Fibroblast of peridontal ligament (primary cell): ENCODE measurements at regions not wholly inside any gene's neighbourhood (a gene's known extent, or its start where the extent isn't known, plus 50 kb on each side); places are given as distances from the start of the nearest gene placed in this dataset.
"Not testable (repeated sequence)": the region's sequence is repeated elsewhere in the genome, so short reads cannot be mapped to it uniquely, and the experiment has no call there.

Source experiments
- DNase-seq: peaks from one replicate; pipeline ENCODE4 v3.0.0-alpha.2; 2010; ENCODE audit errors: extremely low read depth

DNA sequence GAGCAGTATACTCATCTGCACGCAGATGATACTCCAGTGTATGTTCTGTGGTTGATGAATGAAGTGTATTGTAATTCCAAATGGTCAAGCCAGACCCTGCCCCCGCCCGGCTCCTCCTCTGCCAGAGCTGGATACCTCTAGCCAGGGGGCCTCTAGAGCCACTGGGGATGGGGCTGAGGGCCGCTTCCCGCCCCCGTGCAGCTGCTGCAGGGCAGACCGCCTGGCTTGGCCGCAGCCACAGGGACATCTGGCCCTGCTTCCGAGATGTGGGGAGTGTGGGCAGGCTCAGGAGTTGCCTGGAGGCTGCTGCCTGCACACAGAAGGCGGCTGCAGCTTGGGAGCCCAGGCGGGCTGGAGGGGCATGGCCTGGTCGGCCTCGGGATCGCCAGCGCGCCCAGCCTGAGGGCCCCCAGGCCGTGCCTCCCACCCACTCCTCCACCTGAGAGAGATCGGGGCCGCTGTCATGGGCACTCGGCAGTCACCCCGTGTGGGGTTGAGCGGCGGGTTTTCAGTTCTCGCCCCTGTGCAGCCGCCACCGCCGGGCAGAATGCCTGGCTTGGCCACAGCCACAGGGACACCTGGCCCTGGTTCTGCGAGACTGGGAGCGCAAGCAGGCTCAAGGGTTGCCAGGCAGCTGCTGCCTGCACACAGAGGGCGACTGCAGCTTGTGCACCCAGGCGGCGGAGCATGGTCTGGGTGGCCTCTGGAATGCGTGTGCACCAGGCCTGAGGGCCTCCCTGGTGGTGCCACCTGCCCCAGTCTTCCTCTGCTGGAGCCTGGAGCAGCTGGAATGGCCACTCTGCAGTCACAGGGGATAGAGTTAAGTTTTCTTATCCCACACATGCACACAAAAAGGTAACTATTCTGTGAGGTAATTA is 1643.7 kb downstream of the SPATA31A7 start:
- DNase-seq, result not testable (repeated sequence)

DNA sequence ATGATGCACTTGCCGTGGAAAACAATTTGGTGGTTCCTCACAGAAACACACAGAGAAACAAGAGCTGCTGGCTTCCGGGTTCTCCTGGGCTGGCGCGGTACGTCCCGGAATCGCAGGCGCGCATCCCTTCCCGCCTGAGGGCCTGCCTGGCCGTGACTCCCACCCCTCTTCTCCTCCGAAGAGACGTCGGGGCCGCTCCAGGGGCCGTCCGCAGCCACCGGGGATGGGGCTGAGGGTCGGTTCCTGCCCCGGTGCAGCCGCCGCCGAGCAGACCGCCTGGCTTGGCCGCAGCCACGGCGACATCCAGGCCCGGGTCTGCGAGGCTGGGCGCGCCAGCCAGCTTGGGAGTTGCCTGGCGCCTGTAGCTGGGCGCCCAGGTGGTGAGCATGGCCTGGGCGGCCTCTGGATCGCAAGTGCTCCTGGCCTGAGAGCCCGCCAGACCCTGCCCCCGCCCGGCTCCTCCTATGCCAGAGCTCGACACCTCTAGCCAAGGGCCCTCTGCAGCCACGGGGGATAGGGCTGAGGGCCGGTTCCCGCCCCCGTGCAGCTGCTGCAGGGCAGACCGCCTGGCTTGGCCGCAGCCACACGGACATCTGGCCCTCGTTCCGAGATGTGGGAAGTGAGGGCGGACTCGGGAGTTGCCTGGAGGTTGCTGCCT is 1647.5 kb downstream of the SPATA31A7 start:
- not testable (repeated sequence) for DNase-seq

DNA sequence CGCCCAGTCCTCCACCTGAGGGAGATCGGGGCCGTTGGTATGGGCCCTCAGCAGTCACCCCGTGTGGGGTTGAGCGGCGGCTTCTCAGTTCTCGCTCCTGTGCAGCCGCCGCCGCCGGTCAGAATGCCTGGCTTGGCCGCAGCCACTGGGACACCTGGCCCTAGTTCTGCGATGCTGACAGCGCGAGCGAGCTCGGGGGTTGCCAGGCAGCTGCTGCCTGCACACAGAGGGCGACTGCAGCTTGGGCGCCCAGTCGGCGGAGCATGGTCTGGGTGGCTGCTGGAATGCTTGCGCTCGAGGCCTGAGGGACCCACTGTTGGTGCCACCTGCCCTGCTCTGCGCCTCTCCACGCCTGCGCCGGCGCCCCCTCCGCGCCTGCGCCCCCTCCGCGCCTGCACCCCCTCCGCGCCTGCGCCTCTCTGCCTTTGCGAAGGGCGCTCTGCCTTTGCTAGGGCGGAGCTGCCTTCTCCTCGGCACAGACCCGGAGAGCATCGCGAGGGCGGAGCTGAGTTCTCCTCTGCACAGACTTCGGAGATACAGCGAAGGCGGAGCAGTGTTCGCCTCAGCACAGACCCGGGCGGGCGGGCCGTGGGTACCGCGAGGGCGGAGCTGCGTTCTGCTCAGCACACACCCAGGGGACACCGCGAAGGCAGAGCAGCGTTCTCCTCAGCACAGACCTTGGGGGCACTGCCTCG is 1648.3 kb downstream of the SPATA31A7 start:
- peak; percentile 67 for DNase-seq

DNA sequence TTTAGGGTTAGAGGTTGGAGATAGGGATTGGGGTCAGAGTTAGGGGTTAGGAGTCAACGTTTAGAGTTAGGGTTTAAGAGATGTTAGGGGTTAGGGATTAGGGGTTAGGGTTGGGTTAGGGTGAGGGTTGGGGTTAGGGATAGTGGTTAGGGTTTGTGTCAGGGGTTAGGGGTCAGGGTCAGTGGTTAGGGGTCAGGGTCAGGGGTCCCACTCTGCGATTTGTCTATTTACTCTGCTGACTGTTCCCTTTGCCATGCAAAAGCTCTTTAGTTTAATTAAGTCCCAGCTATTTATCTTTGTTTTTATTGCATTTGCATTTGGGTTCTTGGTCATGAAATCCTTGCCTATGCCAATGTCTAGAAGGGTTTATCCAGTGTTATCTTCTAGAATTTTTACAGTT is 1649.3 kb downstream of the SPATA31A7 start:
- not testable (repeated sequence) for DNase-seq

DNA sequence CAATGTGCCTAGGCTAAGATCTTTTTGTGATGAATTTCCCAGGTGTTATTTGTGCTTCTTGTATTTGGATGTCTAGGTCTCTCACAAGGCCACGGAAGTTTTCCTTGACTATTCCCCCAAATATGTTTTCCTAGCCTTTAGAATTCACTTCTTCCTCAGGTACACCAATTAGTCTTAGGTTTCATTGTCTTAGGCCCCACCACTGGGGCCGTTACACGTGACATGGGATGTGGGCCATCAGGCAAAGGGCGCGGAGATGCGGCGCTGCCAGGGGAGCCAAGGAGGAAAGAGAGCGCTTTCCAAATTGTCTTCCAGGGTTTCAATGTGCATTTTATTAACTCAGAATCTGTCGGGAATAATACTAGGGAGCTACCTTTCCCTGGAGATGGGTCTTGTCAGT is 1653.3 kb downstream of the SPATA31A7 start:
- DNase-seq, result not testable (repeated sequence)

DNA sequence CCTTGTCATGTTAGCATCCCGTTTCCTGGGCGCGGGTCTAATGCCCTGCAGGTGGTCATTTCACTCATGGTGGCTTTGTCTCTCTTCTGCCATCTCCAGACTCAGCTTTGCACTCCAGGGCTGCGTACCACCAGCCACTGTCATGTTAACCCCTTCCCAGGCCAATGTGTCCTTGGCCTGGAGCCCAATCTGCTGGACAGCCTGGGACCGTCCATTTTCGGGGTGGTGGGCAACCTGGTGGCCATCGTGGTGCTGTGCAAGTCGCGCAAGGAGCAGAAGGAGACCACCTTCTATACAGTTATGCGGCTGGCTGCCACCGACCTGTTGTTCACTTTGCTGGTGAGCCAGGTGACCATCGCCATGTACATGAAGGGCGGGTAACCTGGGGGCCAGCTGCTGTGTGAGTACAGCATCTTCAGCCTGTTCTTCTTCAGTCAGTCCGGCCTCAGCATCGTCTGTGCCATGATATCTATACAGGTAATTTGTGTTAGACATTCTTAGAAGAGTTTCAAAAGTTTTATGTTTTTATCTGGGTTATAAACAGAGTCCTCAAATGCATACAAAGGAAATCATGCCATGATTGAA is 1654.0 kb downstream of the SPATA31A7 start:
- not testable (repeated sequence) for DNase-seq

DNA sequence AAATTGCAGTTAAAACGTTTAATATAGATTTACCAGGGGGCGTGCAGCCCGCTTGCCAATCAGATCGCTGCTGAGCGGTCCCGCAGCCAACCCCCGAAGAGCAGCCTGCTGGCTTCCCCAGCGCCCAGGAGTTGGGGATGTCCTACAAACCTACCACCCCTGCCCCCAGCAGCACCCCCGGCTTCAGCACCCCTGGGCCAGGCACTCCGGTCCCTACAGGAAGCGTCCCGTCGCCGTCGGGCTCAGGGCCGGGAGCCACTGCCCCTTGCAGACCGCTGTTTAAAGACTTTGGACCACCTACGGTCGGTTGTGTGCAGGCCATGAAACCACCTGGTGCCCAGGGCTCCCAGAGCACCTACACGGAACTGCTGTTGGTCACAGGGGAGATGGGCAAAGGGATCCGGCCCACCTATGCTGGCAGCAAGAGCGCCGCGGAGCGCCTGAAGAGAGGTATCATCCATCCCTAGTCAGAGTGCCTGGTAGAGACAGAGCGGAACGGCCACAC is 1654.9 kb downstream of the SPATA31A7 start:
- DNase-seq, result not testable (repeated sequence)

DNA sequence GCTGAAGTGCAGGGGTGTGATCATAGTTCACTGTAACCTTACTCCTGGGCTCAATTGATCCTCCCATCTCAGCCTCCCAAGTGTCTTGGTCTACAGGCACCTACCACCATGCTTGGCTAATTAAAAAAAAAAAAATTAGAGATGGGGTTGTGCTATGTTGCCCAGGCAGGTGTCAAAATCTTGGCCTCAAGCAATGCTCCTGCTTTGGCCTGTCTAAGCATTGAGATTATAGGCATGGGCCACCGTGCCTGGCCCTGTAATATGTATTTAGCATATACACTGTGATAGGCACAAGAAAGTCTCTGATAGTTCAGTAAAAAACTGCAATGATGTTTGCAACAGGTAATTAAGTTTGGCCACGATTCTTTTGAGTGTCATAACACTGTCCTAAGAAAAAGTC is 1658.4 kb downstream of the SPATA31A7 start:
- not testable (repeated sequence) for DNase-seq

DNA sequence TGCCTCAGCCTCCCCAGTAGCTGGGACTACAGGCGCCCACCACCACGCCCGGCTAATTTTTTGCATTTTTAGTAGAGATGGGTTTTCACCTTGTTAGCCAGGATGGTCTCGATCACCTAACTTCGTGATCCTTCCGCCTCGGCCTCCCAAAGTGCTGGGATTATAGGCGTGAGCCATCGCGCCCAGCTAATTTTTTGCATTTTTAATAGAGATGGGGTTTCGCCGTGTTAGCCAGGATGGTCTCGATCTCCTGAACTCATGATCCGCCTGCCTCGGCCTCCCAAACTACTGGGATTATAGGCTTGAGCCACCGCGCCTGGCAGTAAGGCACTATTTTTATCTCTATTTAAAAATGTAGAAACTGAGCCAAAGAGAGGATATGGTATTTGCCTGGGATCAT is 1660.2 kb downstream of the SPATA31A7 start:
- DNase-seq, result not testable (repeated sequence)

DNA sequence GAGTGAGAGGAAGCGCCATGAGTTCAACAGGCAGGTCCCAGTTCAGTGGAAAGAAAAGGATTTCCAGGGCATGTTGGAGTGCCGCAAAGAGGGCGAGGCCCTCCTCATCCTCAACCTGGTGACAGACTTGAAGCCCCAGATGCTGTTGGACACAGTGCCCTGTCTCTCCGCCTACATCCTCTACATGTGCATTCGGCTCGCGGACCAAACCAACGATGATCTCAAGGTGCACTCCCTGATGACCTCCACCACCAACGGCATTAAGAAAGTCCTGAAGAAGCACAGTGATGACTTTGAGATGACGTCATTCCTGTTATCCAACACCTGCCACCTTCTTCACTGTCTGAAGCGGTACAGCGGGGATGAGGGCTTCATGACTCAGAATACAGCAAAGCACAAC is 1667.4 kb downstream of the SPATA31A7 start:
- DNase-seq, result not testable (repeated sequence)

DNA sequence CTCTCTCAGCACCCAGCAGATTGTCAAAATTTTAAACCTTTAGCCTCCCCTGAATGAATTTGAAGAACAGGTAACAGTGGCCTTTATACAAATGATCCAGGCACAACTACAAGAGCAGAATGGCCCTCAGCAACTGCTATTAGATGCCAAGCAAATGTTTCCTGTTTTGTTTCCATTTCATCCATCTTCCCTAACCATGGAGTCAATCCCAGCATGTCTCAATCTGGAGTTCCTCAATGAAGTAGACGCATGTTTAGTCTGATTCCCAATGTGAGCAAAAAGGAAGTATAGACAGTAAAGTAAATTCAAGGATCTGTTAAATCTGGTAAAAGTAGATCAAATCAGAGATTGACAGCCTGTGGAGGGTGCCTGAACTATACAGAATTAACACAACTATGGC is 1668.4 kb downstream of the SPATA31A7 start:
- DNase-seq, result not testable (repeated sequence)

DNA sequence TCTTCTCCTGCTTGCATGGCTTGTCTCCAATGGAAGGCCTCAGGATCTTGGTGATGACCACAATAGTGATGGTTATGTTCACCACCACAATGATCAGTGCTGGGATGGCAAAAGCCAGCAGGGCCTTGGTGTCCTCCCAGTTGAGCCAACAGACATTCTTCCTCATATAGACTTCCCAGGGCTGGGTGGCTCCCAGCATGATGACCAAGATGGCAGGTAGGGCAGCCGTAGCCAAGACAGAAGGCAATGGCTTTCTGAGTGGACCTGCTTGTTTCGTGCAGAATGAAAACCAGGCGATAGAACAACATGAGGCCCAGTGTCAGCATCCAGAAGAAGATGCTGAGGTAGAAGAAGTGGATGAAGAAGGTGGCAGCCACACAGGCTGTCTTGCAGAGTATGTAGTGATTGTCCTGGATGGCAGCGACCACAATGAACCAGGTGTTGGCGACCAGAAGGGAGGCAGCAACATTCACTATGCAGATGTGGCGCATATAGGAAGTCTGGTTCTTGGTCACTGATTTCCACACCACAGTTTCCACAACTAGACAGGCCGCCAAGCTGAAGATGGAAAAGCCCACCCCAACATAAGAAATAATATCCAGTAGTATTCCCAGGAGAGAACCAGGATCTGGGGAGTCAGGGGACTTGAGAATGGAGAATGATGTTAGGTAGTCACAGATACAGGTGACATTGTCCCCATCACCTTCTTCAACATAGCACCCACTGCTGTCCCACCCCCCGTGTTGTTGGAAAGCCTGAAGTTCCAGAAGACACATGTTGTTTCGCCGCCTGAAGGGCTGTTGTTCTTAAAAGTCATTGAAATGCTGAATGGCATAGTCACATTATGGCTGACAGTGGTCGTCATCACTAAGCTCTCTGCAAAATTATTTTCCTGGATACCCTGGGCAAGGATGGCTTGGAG is 1671.4 kb downstream of the SPATA31A7 start:
- DNase-seq, result not testable (repeated sequence)

DNA sequence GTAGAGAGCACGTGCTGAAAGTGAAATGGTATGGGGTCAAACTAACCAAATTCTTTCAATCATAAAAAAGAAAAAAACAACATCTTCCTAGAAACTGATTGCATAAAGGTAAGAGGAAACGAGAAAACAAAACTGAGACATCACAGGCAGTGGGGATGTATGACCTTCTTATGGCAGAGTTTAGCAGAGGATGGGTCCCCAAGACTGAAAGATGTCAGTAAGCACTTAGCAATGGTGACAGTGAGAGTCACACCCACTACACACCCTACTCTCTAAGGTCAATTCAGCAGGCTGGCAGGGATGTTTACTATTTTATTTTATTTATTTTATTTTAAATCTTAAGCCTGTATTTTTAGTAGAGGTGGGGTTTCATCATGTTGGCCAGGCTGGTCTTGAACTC is 1672.3 kb downstream of the SPATA31A7 start:
- not testable (repeated sequence) for DNase-seq

DNA sequence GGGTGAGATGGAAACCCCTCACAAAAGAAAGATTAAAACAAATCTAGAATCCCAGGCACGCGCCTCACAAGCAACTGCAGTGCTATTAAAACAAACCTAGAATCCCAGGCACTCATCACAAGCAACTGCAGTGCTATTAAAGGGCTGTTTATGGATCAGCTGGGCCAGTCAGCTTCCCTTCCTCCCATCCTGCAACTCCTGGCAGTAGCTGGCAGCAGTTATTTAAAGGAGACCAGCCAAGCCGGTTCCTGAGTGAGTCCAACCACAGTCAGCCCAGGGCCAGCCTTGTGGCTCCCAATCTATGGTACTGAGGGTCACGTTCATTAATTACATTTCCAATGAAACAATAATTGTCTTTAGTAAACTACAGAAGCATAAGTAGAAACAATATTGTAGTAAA is 1673.5 kb downstream of the SPATA31A7 start:
- DNase-seq, result not testable (repeated sequence)

DNA sequence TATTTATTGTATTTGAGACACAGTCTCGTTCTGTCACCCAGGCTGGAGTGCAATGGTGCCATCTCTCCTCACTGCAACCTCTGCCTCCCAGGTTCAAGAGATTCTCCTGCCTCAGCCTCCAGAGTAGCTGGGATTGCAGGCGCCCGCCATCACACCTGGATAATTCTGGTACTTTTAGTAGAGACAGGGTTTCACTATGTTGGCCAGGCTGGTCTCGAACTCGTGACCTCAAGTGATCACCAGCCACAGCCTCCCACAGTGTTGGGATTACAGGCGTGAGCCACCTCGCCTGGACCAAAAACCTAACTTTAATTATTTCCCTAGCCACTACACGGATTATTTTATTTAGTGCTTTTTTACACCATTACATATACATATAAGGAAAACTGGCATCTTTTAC is 1674.0 kb downstream of the SPATA31A7 start:
- not testable (repeated sequence) for DNase-seq

DNA sequence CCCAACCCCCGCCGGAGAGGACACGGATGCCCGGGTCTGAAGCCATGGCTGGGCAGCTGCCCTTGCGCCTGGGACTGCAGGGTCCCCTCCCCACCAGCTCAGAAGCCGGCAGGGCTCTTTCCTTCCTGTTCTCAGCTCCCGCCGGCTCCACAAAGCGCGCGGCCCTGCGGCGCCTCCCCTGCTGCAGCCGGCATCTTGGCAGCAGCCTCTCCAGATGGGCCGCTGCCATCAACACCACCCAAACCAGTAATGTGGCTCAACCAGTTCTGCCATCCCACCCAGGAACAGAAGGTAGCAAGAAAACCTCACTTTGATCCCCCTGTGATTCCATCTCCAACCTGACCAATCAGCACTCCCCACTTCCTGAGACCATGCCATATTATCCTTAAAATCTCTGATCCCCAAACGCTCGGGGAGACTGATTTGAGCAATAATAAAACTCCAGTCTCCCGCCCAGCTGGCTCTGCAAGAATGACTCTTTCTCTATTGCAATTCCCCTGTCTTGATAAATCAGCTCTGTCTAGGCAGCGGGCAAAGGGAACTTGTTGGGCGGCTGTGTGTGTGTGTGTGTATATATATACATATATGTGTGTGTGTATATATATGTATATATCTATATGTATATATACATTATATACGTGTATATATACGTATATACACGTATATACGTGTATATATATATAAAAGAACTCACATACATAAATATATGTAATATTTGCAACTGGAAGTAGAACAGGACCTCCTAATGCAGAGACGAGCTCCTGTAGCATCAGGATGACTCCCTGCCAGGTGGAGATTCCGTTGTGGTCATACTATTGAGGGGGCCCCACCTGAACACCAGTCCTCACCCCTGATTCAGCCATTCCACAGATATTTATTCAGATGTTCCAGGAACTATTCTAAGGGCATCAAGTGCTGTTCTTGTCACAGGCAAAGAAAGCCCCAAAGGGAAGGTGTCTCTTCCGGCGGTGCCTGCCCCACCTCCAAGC is 1674.9 kb downstream of the SPATA31A7 start:
- not testable (repeated sequence) for DNase-seq

DNA sequence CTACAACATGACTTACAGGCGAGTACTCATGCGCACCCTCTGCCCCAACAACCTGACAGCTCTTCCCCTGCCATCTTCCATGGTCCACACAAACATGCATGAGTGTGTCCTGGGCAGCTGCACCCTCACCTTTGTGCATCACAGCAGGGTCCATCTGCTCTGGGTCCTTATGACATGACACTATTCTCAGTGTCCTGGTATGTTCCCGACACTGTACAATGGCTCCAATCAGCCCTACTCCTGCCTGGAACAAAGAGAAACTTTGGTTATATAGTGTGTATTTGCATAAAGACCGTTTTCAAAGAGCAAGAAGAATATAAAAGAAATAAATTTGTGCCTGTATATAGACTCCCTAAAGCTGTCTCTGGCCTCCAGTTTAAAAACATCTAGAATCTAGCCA is 1679.2 kb downstream of the SPATA31A7 start:
- not testable (repeated sequence) for DNase-seq

DNA sequence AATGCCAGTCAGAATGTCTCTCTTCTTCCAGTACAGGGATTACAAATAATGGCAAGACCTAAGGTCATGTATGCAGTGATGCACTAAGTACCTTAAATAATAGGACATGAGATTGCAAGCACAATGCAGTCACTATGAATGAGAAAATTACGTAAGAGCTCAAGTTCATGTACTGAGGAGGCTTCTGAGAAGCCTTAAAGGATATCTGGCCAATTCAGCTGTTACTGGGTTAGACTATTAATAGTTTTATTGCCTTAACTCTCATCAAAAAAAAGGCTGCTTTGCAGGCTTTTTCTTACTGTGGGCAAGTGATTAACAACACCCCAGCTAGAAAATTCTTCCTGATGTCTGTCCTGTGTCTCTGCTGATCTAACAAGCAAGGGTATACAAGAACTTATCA is 1681.9 kb downstream of the SPATA31A7 start:
- not testable (repeated sequence) for DNase-seq

DNA sequence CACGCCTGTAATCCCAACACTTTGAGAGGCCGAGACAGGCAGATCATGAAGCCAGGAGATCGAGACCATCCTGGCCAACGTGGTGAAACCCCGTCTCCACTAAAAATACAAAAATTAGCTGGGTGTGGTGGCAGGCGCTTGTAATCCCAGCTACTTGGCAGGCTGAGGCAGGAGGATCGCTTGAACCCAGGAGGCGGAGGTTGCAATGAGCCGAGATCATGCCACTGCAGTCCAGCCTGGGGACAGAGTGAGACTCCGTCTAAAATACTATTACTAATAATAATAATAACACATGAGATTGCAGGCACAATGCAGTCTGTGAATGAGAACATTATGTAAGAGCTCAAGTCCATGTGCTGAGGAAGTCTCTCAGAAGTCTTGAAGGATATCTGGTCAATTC is 1684.4 kb downstream of the SPATA31A7 start:
- DNase-seq, result not testable (repeated sequence)
